B cell (primary cell): ENCODE measurements at regions not wholly inside any gene's neighbourhood (a gene's known extent, or its start where the extent isn't known, plus 50 kb on each side); places are given as distances from the start of the nearest gene placed in this dataset.

ENCODE experiments used
- ATAC-seq: fragments of 200-7000 bp; cut with Tn5 transposase; one replicate; pipeline ENCODE4 v1.10.0; 2021; ENCODE audit warnings: low read depth, mild to moderate bottlenecking, moderate number of reproducible peaks, moderate library complexity
- CTCF ChIA-PET: fragments of 350-600 bp; sonication (Branson Sonifier 250); formaldehyde crosslinking; loops from one replicate; lab custom pipeline; 2021; ENCODE audit warnings: antibody characterized with exemption, inconsistent platforms; lab: Charles Lee
- POLR2A ChIA-PET: fragments of 350-600 bp; sonication (Branson Sonifier 250); formaldehyde crosslinking; loops from one replicate; lab custom pipeline; 2021; ENCODE audit warnings: antibody characterized with exemption; lab: Charles Lee
- DNase-seq: peaks from one replicate; pipeline ENCODE4 v3.0.0; 2013
- H2AFZ ChIP-seq: 2 replicates; pipeline ENCODE4 v1.6.1; 2012; ENCODE audit warnings: mild to moderate bottlenecking, low read depth, low read length; ENCODE audit not compliant: insufficient read depth, poor library complexity, severe bottlenecking
- H3K27ac ChIP-seq, 2 donors: 1 replicate in 1 of 2; 2 replicates in 1 of 2; pipeline ENCODE4 v1.5.1; 2012 to 2013; ENCODE audit warnings: low read length in 2 of 2, mild to moderate bottlenecking in 2 of 2, moderate library complexity in 1 of 2
- H3K27me3 ChIP-seq, 4 experiments: fragments of 200-600 bp in 1 of 4; sonication (generic) in 1 of 4; replicated peaks in 1 of 4; 1 replicate in 2 of 4; 2 replicates in 2 of 4; pipeline versions ENCODE4 v1.6.1 to v1.7.0; 2013 to 2016; ENCODE audit warnings: low read length in 3 of 4, mild to moderate bottlenecking in 2 of 4, mixed read lengths in 1 of 4, moderate library complexity in 1 of 4; ENCODE audit not compliant: insufficient read depth in 4 of 4, control insufficient read depth in 3 of 4; ENCODE audit errors: control extremely low read depth in 1 of 4
- H3K36me3 ChIP-seq, 2 experiments: replicated peaks in 1 of 2; 1 replicate in 1 of 2; 2 replicates in 1 of 2; pipeline versions ENCODE4 v1.6.1 to v1.7.1; 2013; ENCODE audit warnings: low read length in 1 of 2; ENCODE audit not compliant: insufficient read depth in 2 of 2, control insufficient read depth in 1 of 2; ENCODE audit errors: control extremely low read depth in 1 of 2, extremely low read depth in 1 of 2
- H3K4me1 ChIP-seq, 2 donors: fragments of 200-600 bp in 1 of 2; sonication (generic) in 1 of 2; 1 replicate in 1 of 2; 2 replicates in 1 of 2; pipeline versions ENCODE4 v1.5.1 to v1.6.1; 2013 to 2017; ENCODE audit warnings: low read length in 2 of 2; ENCODE audit not compliant: control insufficient read depth in 2 of 2, insufficient read depth in 2 of 2
- H3K4me2 ChIP-seq: replicated peaks from 2 replicates; pipeline ENCODE3; 2012; ENCODE audit warnings: mild to moderate bottlenecking, low read depth, low read length; ENCODE audit not compliant: poor library complexity, severe bottlenecking
- H3K4me3 ChIP-seq, 5 experiments: fragments of 200-600 bp in 1 of 5; sonication (generic) in 1 of 5; 1 replicate in 3 of 5; 2 replicates in 2 of 5; pipeline versions ENCODE4 v1.5.1 to v1.7.0; 2011 to 2016; ENCODE audit warnings: low read length in 4 of 5, mild to moderate bottlenecking in 4 of 5, low read depth in 2 of 5, control low read depth in 1 of 5, moderate library complexity in 1 of 5; ENCODE audit not compliant: insufficient read depth in 1 of 5; ENCODE audit errors: control extremely low read depth in 1 of 5, extremely low read depth in 1 of 5
- H3K79me2 ChIP-seq: fragments of 200-600 bp; sonication (generic); one replicate; pipeline ENCODE4 v1.6.0; 2016; ENCODE audit warnings: low read length; ENCODE audit not compliant: control insufficient read depth, insufficient read depth
- H3K9ac ChIP-seq: fragments of 200-600 bp; sonication (generic); 2 replicates; pipeline ENCODE4 v1.6.1; 2017; ENCODE audit warnings: mild to moderate bottlenecking, low read length, moderate library complexity
- H3K9me3 ChIP-seq, 3 donors: one replicate each; pipeline versions ENCODE4 v1.6.1 to v1.7.1; 2013; ENCODE audit warnings: low read length in 2 of 3; ENCODE audit not compliant: control insufficient read depth in 2 of 3, insufficient read depth in 1 of 3; ENCODE audit errors: control extremely low read depth in 1 of 3
- H4K20me1 ChIP-seq: 2 replicates; pipeline ENCODE4 v1.6.0; 2012; ENCODE audit warnings: mild to moderate bottlenecking, low read length; ENCODE audit not compliant: insufficient read depth, control insufficient read depth, poor library complexity, severe bottlenecking
- H3K27ac Mint-ChIP-seq: one replicate; pipeline ENCODE4 v1.8.0; 2021; ENCODE audit warnings: mixed read lengths
- H3K27me3 Mint-ChIP-seq: one replicate; pipeline ENCODE4 v1.8.0; 2021; ENCODE audit warnings: mixed read lengths
- H3K4me1 Mint-ChIP-seq: one replicate; pipeline ENCODE4 v1.8.0; 2021; ENCODE audit warnings: mixed read lengths
- H3K4me3 Mint-ChIP-seq: one replicate; pipeline ENCODE4 v1.8.0; 2021; ENCODE audit warnings: mixed read lengths
- H3K9me3 Mint-ChIP-seq: one replicate; pipeline ENCODE4 v1.8.0; 2022; ENCODE audit warnings: mixed read lengths; ENCODE audit not compliant: insufficient read depth
- EZH2 ChIP-seq: IDR thresholded peaks from 2 replicates; pipeline ENCODE4 v1.6.1; 2012; ENCODE audit warnings: borderline replicate concordance, low read depth, mild to moderate bottlenecking, moderate library complexity, low read length; ENCODE audit not compliant: insufficient read depth, poor library complexity, severe bottlenecking
- WGBS: methylation state at CpG from one replicate; pipeline ENCODE4 v1.1.5; 2013; ENCODE audit warnings: missing lambda C conversion rate; ENCODE audit not compliant: insufficient coverage; 5-methylcytosine and 5-hydroxymethylcytosine counted together
- intact Hi-C: fragments of 100-400 bp; cut with micrococcal nuclease; formaldehyde crosslinking; loops from one replicate; pipeline ENCODE4 v1.10.0; 2022
- TF ChIP-seq, protein P1 (sequence below): fragments of 200-600 bp; IDR thresholded peaks from one replicate; pipeline ENCODE4 v1.8.0; 2022; ENCODE audit warnings: antibody characterized with exemption, mild to moderate bottlenecking

DNA sequence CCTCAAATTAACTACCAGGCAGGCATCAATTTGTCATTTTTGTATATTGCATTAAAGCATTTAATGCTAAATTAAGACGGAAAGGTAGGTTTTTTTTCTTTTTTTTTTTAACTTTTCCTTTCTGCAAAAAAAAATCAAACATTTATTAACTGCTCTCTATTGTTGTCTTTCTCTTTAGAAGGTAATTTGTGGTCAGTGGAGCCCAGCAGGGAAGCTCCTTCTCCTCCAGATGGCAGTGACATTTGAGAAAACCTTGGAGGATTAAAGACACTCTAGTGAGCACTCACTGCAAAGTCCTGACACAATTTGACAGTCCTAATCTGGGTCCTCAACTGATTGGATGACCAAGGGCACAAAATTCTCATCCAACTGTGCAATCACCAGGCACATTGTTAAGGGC lies 102.4 kb downstream of the SLIT2 start:
- Histone ChIP-seq H4K20me1 (no peaks in the 10 kb centered on the region), H3K4me3 (no peak overlapping the region), H3K9me3 (no peaks in the 10 kb centered on the region), H3K4me2 (no peak overlapping the region), H3K79me2 (no peaks in the 10 kb centered on the region), H2AFZ (no peak overlapping the region), H3K27ac (no peak overlapping the region), H3K27me3 (no peaks in the 10 kb centered on the region), H3K9ac (no peak overlapping the region), H3K4me1 (no peaks in the 10 kb centered on the region), H3K36me3 (no peaks in the 10 kb centered on the region)
- ATAC-seq: no peak
- Mint-ChIP-seq H3K9me3 (no peaks in the 10 kb centered on the region), H3K27ac (no peak overlapping the region), H3K4me3 (no peak overlapping the region), H3K27me3 (no peaks in the 10 kb centered on the region), H3K4me1 (no peaks in the 10 kb centered on the region)
- no CpG with 5 or more reads among the region's 1 CpG for WGBS
- ChIA-PET CTCF (no interaction called here), POLR2A (no interaction called here)
- TF ChIP-seq, protein P1, sequence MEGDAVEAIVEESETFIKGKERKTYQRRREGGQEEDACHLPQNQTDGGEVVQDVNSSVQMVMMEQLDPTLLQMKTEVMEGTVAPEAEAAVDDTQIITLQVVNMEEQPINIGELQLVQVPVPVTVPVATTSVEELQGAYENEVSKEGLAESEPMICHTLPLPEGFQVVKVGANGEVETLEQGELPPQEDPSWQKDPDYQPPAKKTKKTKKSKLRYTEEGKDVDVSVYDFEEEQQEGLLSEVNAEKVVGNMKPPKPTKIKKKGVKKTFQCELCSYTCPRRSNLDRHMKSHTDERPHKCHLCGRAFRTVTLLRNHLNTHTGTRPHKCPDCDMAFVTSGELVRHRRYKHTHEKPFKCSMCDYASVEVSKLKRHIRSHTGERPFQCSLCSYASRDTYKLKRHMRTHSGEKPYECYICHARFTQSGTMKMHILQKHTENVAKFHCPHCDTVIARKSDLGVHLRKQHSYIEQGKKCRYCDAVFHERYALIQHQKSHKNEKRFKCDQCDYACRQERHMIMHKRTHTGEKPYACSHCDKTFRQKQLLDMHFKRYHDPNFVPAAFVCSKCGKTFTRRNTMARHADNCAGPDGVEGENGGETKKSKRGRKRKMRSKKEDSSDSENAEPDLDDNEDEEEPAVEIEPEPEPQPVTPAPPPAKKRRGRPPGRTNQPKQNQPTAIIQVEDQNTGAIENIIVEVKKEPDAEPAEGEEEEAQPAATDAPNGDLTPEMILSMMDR: no peak
- TF ChIP-seq EZH2: no peak
- DNase-seq: no peak
- intact Hi-C loops: no loop called here

DNA sequence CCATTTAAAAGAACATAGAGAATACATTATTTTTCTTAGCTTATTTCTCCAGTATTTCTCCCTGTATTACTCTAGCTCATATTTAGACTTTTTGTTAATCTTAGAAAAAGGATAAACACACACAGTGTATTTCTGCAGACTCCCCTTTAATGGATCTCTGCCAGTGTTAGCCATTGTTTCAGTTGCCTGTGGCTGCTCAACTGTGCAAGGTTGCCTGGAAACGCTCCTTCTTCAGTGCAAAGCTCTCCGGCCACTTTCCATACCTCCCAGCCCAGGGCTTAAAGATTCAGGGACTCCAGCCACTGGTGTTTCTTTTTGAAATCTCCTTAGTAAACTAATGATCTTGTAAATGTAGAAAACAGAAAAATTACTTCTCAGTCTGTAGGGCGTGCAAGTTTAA lies 104.9 kb downstream of the SLIT2 start:
- Histone ChIP-seq H3K9ac (no peak overlapping the region), H3K36me3 (no peaks in the 10 kb centered on the region), H3K27ac (no peak overlapping the region), H3K4me1 (no peaks in the 10 kb centered on the region), H3K9me3 (peaks cover 0 to 2% (median 0%) of the 10 kb centered on the region in 3 donors), H4K20me1 (no peaks in the 10 kb centered on the region), H3K79me2 (no peaks in the 10 kb centered on the region), H2AFZ (no peak overlapping the region), H3K4me3 (no peak overlapping the region), H3K27me3 (no peaks in the 10 kb centered on the region), H3K4me2 (no peak overlapping the region)
- CTCF ChIA-PET: no interaction called here
- TF ChIP-seq, protein P1: no peak
- TF ChIP-seq EZH2: no peak
- Mint-ChIP-seq H3K27me3 (no peaks in the 10 kb centered on the region), H3K4me1 (peaks cover 3% of the 10 kb centered on the region), H3K4me3 (no peak overlapping the region), H3K9me3 (peaks cover 3% of the 10 kb centered on the region), H3K27ac (no peak overlapping the region)
- ATAC-seq: no peak
- POLR2A ChIA-PET: no interaction called here
- WGBS: no CpG with 5 or more reads among the region's 3 CpGs
- intact Hi-C loops: no loop called here
- no peak for DNase-seq
